ENCODE measurements at regions not wholly inside any gene's neighbourhood (a gene's known extent, or its start where the extent isn't known, plus 50 kb on each side); places are given as distances from the start of the nearest gene placed in this dataset.
A peak's percentile ranks its signal among the peaks of the same experiment; 100 is the strongest.
"Not testable (repeated sequence)": the region's sequence is repeated elsewhere in the genome, so short reads cannot be mapped to it uniquely, and the experiment has no call there.

GRCh38 chr2:126952216-126952615 lies 53.5 kb downstream of the TEX51 start:
- DNase-seq, result no peak

GRCh38 chr2:126953483-126953882 lies 54.8 kb downstream of the TEX51 start:
- peak; percentile 63 for DNase-seq

- no peak for DNase-seq
Observed at GRCh38 chr2:126954831-126955230, 56.1 kb downstream of the TEX51 start.

- DNase-seq, result not testable (repeated sequence)
Observed at GRCh38 chr2:126956773-126957172, 58.1 kb downstream of the TEX51 start.

GRCh38 chr2:126963390-126963789 lies 64.7 kb downstream of the TEX51 start:
- no peak for DNase-seq

GRCh38 chr2:126966601-126967000 lies 67.9 kb downstream of the TEX51 start:
- no peak for DNase-seq

- DNase-seq, result no peak
Observed at GRCh38 chr2:126970583-126970982, 71.9 kb downstream of the TEX51 start.

GRCh38 chr2:126971162-126971480 lies 72.4 kb downstream of the TEX51 start:
- DNase-seq, result no peak

GRCh38 chr2:126971481-126972278 lies 73.0 kb downstream of the TEX51 start:
- peak; percentile 65 for DNase-seq

GRCh38 chr2:126972279-126972626 lies 73.6 kb downstream of the TEX51 start:
- no peak for DNase-seq

- no peak for DNase-seq
Observed at GRCh38 chr2:126973745-126974144, 75.1 kb downstream of the TEX51 start.

- no peak for DNase-seq
Observed at GRCh38 chr2:126975671-126976655, 77.3 kb downstream of the TEX51 start.

GRCh38 chr2:126976721-126977328 lies 78.1 kb downstream of the TEX51 start:
- DNase-seq, result no peak

GRCh38 chr2:126978333-126978732 lies 79.6 kb downstream of the TEX51 start:
- DNase-seq, result no peak

- DNase-seq, result no peak
Observed at GRCh38 chr2:126979039-126980003, 80.6 kb downstream of the TEX51 start.

- no peak for DNase-seq
Observed at GRCh38 chr2:126981476-126981875, 82.8 kb downstream of the TEX51 start.

GRCh38 chr2:126982935-126983334 lies 84.2 kb downstream of the TEX51 start:
- no peak for DNase-seq

GRCh38 chr2:126986631-126987187 lies 88.0 kb downstream of the TEX51 start:
- no peak for DNase-seq

- DNase-seq, result no peak
Observed at GRCh38 chr2:126988482-126988881, 89.8 kb downstream of the TEX51 start.

GRCh38 chr2:126989064-126989463 lies 90.4 kb downstream of the TEX51 start:
- not testable (repeated sequence) for DNase-seq

- no peak for DNase-seq
Observed at GRCh38 chr2:126990200-126990599, 91.5 kb downstream of the TEX51 start.
